Activated naive CD4-positive, alpha-beta T cell treated with anti-CD3 and anti-CD28 coated beads for 36 hours (primary cell): ENCODE measurements at regions not wholly inside any gene's neighbourhood (a gene's known extent, or its start where the extent isn't known, plus 50 kb on each side); places are given as distances from the start of the nearest gene placed in this dataset.

Experiments
- CTCF ChIA-PET: fragments of 350-600 bp; sonication (Branson Sonifier 250); formaldehyde crosslinking; loops from one replicate; lab custom pipeline; 2021; ENCODE audit warnings: antibody characterized with exemption; lab: Charles Lee
- DNase-seq: peaks from one replicate; pipeline ENCODE4 v3.0.0-alpha.2; 2020
- H3K27ac Mint-ChIP-seq: one replicate; pipeline ENCODE4 v1.8.0; 2021; ENCODE audit warnings: mild to moderate bottlenecking, mixed read lengths
- H3K27me3 Mint-ChIP-seq: one replicate; pipeline ENCODE4 v1.8.0; 2021; ENCODE audit warnings: low read depth, mixed read lengths
- H3K36me3 Mint-ChIP-seq: one replicate; pipeline ENCODE4 v1.8.0; 2021; ENCODE audit warnings: low read depth, mixed read lengths
- H3K4me1 Mint-ChIP-seq: one replicate; pipeline ENCODE4 v1.8.0; 2021; ENCODE audit warnings: low read depth, mixed read lengths
- H3K4me3 Mint-ChIP-seq: one replicate; pipeline ENCODE4 v1.8.0; 2021; ENCODE audit warnings: mild to moderate bottlenecking, moderate library complexity, mixed read lengths
- H3K9me3 Mint-ChIP-seq: one replicate; pipeline ENCODE4 v1.8.0; 2021; ENCODE audit warnings: mixed read lengths
- intact Hi-C: fragments of 100-400 bp; cut with micrococcal nuclease; formaldehyde crosslinking; loops from one replicate; pipeline ENCODE4 v1.15.1; 2023

GRCh38 chr1:29786791-29787732 lies 550.7 kb downstream of the PTPRU start:
- no peaks in the 10 kb centered on the region for H3K36me3 Mint-ChIP-seq
- peaks cover 7% of the 10 kb centered on the region for H3K27me3 Mint-ChIP-seq
- CTCF ChIA-PET = no interaction called here
- H3K4me3 Mint-ChIP-seq = no peak overlapping the region
- H3K4me1 Mint-ChIP-seq = no peaks in the 10 kb centered on the region
- no peak for DNase-seq
- H3K27ac Mint-ChIP-seq = no peak overlapping the region
- intact Hi-C loops = no loop called here
- no peaks in the 10 kb centered on the region for H3K9me3 Mint-ChIP-seq

- H3K9me3 Mint-ChIP-seq = no peaks in the 10 kb centered on the region
- H3K27ac Mint-ChIP-seq = no peak overlapping the region
- intact Hi-C loops = no loop called here
- H3K27me3 Mint-ChIP-seq = peaks cover 7% of the 10 kb centered on the region
- CTCF ChIA-PET = interaction anchor here (0.6 kb wide), 1 partner anchor 40 kb away, joined by 3 read pairs; no protein-coding TSS in a partner anchor
- H3K36me3 Mint-ChIP-seq = no peaks in the 10 kb centered on the region
- DNase-seq = no peak
- H3K4me1 Mint-ChIP-seq = no peaks in the 10 kb centered on the region
- no peak overlapping the region for H3K4me3 Mint-ChIP-seq
Observed at GRCh38 chr1:29786195-29786594, 549.9 kb downstream of the PTPRU start.

GRCh38 chr1:29785554-29785953 lies 549.2 kb downstream of the PTPRU start:
- Mint-ChIP-seq H3K4me3 (no peak overlapping the region), H3K27ac (no peak overlapping the region), H3K27me3 (peaks cover 8% of the 10 kb centered on the region), H3K9me3 (no peaks in the 10 kb centered on the region), H3K4me1 (no peaks in the 10 kb centered on the region), H3K36me3 (no peaks in the 10 kb centered on the region)
- intact Hi-C loops = no loop called here
- DNase-seq = no peak
- CTCF ChIA-PET = no interaction called here

GRCh38 chr1:29785137-29785527 lies 548.8 kb downstream of the PTPRU start:
- H3K27ac Mint-ChIP-seq = no peak overlapping the region
- no peaks in the 10 kb centered on the region for H3K36me3 Mint-ChIP-seq
- H3K27me3 Mint-ChIP-seq = peaks cover 8% of the 10 kb centered on the region
- intact Hi-C loops = no loop called here
- no peaks in the 10 kb centered on the region for H3K4me1 Mint-ChIP-seq
- H3K4me3 Mint-ChIP-seq = no peak overlapping the region
- no peaks in the 10 kb centered on the region for H3K9me3 Mint-ChIP-seq
- CTCF ChIA-PET = no interaction called here
- no peak for DNase-seq

GRCh38 chr1:29784276-29785136 lies 548.2 kb downstream of the PTPRU start:
- Mint-ChIP-seq H3K4me3 (no peak overlapping the region), H3K27me3 (peaks cover 9% of the 10 kb centered on the region), H3K27ac (no peak overlapping the region), H3K4me1 (no peaks in the 10 kb centered on the region), H3K36me3 (no peaks in the 10 kb centered on the region), H3K9me3 (no peaks in the 10 kb centered on the region)
- CTCF ChIA-PET = no interaction called here
- intact Hi-C loops = no loop called here
- DNase-seq = no peak

- CTCF ChIA-PET = interaction anchor here (0.9 kb wide), 1 partner anchor 14 kb away, joined by 3 read pairs; no protein-coding TSS in a partner anchor
- no peaks in the 10 kb centered on the region for H3K4me1 Mint-ChIP-seq
- no peak for DNase-seq
- H3K36me3 Mint-ChIP-seq = no peaks in the 10 kb centered on the region
- no peak overlapping the region for H3K27ac Mint-ChIP-seq
- peaks cover 15% of the 10 kb centered on the region for H3K27me3 Mint-ChIP-seq
- no peak overlapping the region for H3K4me3 Mint-ChIP-seq
- H3K9me3 Mint-ChIP-seq = no peaks in the 10 kb centered on the region
- intact Hi-C loops = no loop called here
Observed at GRCh38 chr1:29783508-29784275, 547.4 kb downstream of the PTPRU start.

- CTCF ChIA-PET = interaction anchor here (0.9 kb wide), 1 partner anchor 13 kb away, joined by 3 read pairs; no protein-coding TSS in a partner anchor
Observed at GRCh38 chr1:29782846-29783507, 546.7 kb downstream of the PTPRU start.

GRCh38 chr1:29779146-29779545 lies 542.8 kb downstream of the PTPRU start:
- H3K27ac Mint-ChIP-seq = no peak overlapping the region

More at GRCh38 chr1:29782846-29783507, 546.7 kb downstream of the PTPRU start:
- intact Hi-C loops = no loop called here
- H3K9me3 Mint-ChIP-seq = no peaks in the 10 kb centered on the region
- no peaks in the 10 kb centered on the region for H3K36me3 Mint-ChIP-seq
- peaks cover 17% of the 10 kb centered on the region for H3K27me3 Mint-ChIP-seq
- H3K27ac Mint-ChIP-seq = no peak overlapping the region
- DNase-seq = no peak
- no peaks in the 10 kb centered on the region for H3K4me1 Mint-ChIP-seq
- no peak overlapping the region for H3K4me3 Mint-ChIP-seq

GRCh38 chr1:29777522-29777921 lies 541.2 kb downstream of the PTPRU start:
- CTCF ChIA-PET = no interaction called here
- no peak for DNase-seq
- Mint-ChIP-seq H3K4me3 (no peak overlapping the region), H3K27me3 (peaks cover 22% of the 10 kb centered on the region), H3K4me1 (no peaks in the 10 kb centered on the region), H3K36me3 (no peaks in the 10 kb centered on the region), H3K27ac (no peak overlapping the region), H3K9me3 (peaks cover 4% of the 10 kb centered on the region)
- intact Hi-C loops = no loop called here

More at GRCh38 chr1:29779146-29779545, 542.8 kb downstream of the PTPRU start:
- Mint-ChIP-seq H3K27me3 (peaks cover 24% of the 10 kb centered on the region), H3K9me3 (peaks cover 4% of the 10 kb centered on the region), H3K36me3 (no peaks in the 10 kb centered on the region), H3K4me3 (no peak overlapping the region), H3K4me1 (no peaks in the 10 kb centered on the region)
- DNase-seq = no peak
- CTCF ChIA-PET = no interaction called here
- intact Hi-C loops = no loop called here

- peaks cover 4% of the 10 kb centered on the region for H3K9me3 Mint-ChIP-seq
- no peaks in the 10 kb centered on the region for H3K36me3 Mint-ChIP-seq
- H3K27me3 Mint-ChIP-seq = peaks cover 19% of the 10 kb centered on the region
- no peaks in the 10 kb centered on the region for H3K4me1 Mint-ChIP-seq
- intact Hi-C loops = no loop called here
- H3K27ac Mint-ChIP-seq = no peak overlapping the region
- no peak for DNase-seq
- CTCF ChIA-PET = no interaction called here
- no peak overlapping the region for H3K4me3 Mint-ChIP-seq
Observed at GRCh38 chr1:29774355-29774754, 538.0 kb downstream of the PTPRU start.

- H3K4me3 Mint-ChIP-seq = no peak overlapping the region
- CTCF ChIA-PET = interaction anchor here (0.5 to 1.9 kb wide), 2 partner anchors 20 to 785 kb away, joined by 3 to 4 read pairs; no protein-coding TSS in a partner anchor
- H3K9me3 Mint-ChIP-seq = peaks cover 4% of the 10 kb centered on the region
- no peaks in the 10 kb centered on the region for H3K36me3 Mint-ChIP-seq
- no peaks in the 10 kb centered on the region for H3K4me1 Mint-ChIP-seq
- DNase-seq = no peak
- no peak overlapping the region for H3K27ac Mint-ChIP-seq
- intact Hi-C loops = no loop called here
- H3K27me3 Mint-ChIP-seq = peaks cover 10% of the 10 kb centered on the region
Observed at GRCh38 chr1:29772584-29773100, 536.3 kb downstream of the PTPRU start.
